ENCODE measurements at regions not wholly inside any gene's neighbourhood (a gene's known extent, or its start where the extent isn't known, plus 50 kb on each side); places are given as distances from the start of the nearest gene placed in this dataset.

- H3K4me3 Mint-ChIP-seq (ENCODE audit: unreplicated experiment): no peak overlapping the region
- H3K27ac ChIP-seq (ENCODE audit: low read depth, low read length): no peak overlapping the region
- no peak overlapping the region for H3K4me2 ChIP-seq (ENCODE audit: low read length)
These were observed 472.2 kb downstream of the LIG4 start for GRCh38 chr13:107743100-107743499.

GRCh38 chr13:107742544-107742943 lies 472.8 kb downstream of the LIG4 start:
- DNase-seq (ENCODE audit: low read depth): no peak
- FAIRE-seq: no peak
- no peak overlapping the region for H3K27ac ChIP-seq (ENCODE audit: low read depth, low read length)
- Mint-ChIP-seq H3K36me3 (ENCODE audit: low read depth, unreplicated experiment) (no peaks in the 10 kb centered on the region), H3K4me3 (ENCODE audit: unreplicated experiment) (no peak overlapping the region), H3K27me3 (ENCODE audit: low read depth, unreplicated experiment) (no peaks in the 10 kb centered on the region), H3K27ac (ENCODE audit: unreplicated experiment) (peak overlapping the region; percentile 26), H3K4me1 (ENCODE audit: low read depth, unreplicated experiment) (peaks cover 14% of the 10 kb centered on the region), H3K9me3 (ENCODE audit: unreplicated experiment) (no peaks in the 10 kb centered on the region)
- H2AFZ ChIP-seq (ENCODE audit: low read depth, low read length): no peak overlapping the region
- H3K27me3 ChIP-seq (ENCODE audit: insufficient read depth, low read length): no peaks in the 10 kb centered on the region
- H3K9me3 ChIP-seq (ENCODE audit: insufficient read depth, low read depth, low read length): no peaks in the 10 kb centered on the region
- no peaks in the 10 kb centered on the region for H3K79me2 ChIP-seq (ENCODE audit: insufficient read depth, low read length)
- H3K4me2 ChIP-seq (ENCODE audit: low read length): no peak overlapping the region
- H3K36me3 ChIP-seq (ENCODE audit: insufficient read depth, low read length): no peaks in the 10 kb centered on the region
- TF ChIP-seq EZH2 (IDR thresholded peaks at IDR 0.05; ENCODE audit: insufficient read depth, low read length) (no peak), CTCF (IDR thresholded peaks at IDR 0.05; ENCODE audit: insufficient read depth, low read depth, low read length) (no peak)
- H3K4me3 ChIP-seq (ENCODE audit: insufficient read depth, low read depth, low read length): no peak overlapping the region
- no peaks in the 10 kb centered on the region for H3K4me1 ChIP-seq (ENCODE audit: insufficient read depth, low read length)
- no peaks in the 10 kb centered on the region for H4K20me1 ChIP-seq (ENCODE audit: insufficient read depth, low read length)
- H3K9ac ChIP-seq (ENCODE audit: low read length): no peak overlapping the region

More at GRCh38 chr13:107743100-107743499, 472.2 kb downstream of the LIG4 start:
- H3K4me1 Mint-ChIP-seq (ENCODE audit: low read depth, unreplicated experiment): peaks cover 14% of the 10 kb centered on the region
- Histone ChIP-seq H3K9ac (ENCODE audit: low read length) (no peak overlapping the region), H3K4me3 (ENCODE audit: insufficient read depth, low read depth, low read length) (no peak overlapping the region), H3K36me3 (ENCODE audit: insufficient read depth, low read length) (no peaks in the 10 kb centered on the region), H3K27me3 (ENCODE audit: insufficient read depth, low read length) (no peaks in the 10 kb centered on the region), H3K4me1 (ENCODE audit: insufficient read depth, low read length) (no peaks in the 10 kb centered on the region), H2AFZ (ENCODE audit: low read depth, low read length) (no peak overlapping the region), H3K9me3 (ENCODE audit: insufficient read depth, low read depth, low read length) (no peaks in the 10 kb centered on the region), H4K20me1 (ENCODE audit: insufficient read depth, low read length) (no peaks in the 10 kb centered on the region), H3K79me2 (ENCODE audit: insufficient read depth, low read length) (no peaks in the 10 kb centered on the region)
- H3K27ac Mint-ChIP-seq (ENCODE audit: unreplicated experiment): no peak overlapping the region
- no peaks in the 10 kb centered on the region for H3K27me3 Mint-ChIP-seq (ENCODE audit: low read depth, unreplicated experiment)
- no peak for FAIRE-seq
- no peaks in the 10 kb centered on the region for H3K36me3 Mint-ChIP-seq (ENCODE audit: low read depth, unreplicated experiment)
- DNase-seq (ENCODE audit: low read depth): no peak
- no peaks in the 10 kb centered on the region for H3K9me3 Mint-ChIP-seq (ENCODE audit: unreplicated experiment)
- TF ChIP-seq CTCF (IDR thresholded peaks at IDR 0.05; ENCODE audit: insufficient read depth, low read depth, low read length): no peak
- no peak for TF ChIP-seq EZH2 (IDR thresholded peaks at IDR 0.05; ENCODE audit: insufficient read depth, low read length)

GRCh38 chr13:107738004-107738403 lies 477.3 kb downstream of the LIG4 start:
- Mint-ChIP-seq H3K4me1 (ENCODE audit: low read depth, unreplicated experiment) (peaks cover 5% of the 10 kb centered on the region), H3K27ac (ENCODE audit: unreplicated experiment) (no peak overlapping the region), H3K36me3 (ENCODE audit: low read depth, unreplicated experiment) (no peaks in the 10 kb centered on the region), H3K4me3 (ENCODE audit: unreplicated experiment) (no peak overlapping the region), H3K27me3 (ENCODE audit: low read depth, unreplicated experiment) (no peaks in the 10 kb centered on the region), H3K9me3 (ENCODE audit: unreplicated experiment) (no peaks in the 10 kb centered on the region)
- H3K79me2 ChIP-seq (ENCODE audit: insufficient read depth, low read length): no peaks in the 10 kb centered on the region
- FAIRE-seq (no peak), DNase-seq (ENCODE audit: low read depth) (no peak)
- H3K27ac ChIP-seq (ENCODE audit: low read depth, low read length): no peak overlapping the region
- no peaks in the 10 kb centered on the region for H3K4me1 ChIP-seq (ENCODE audit: insufficient read depth, low read length)
- no peaks in the 10 kb centered on the region for H3K36me3 ChIP-seq (ENCODE audit: insufficient read depth, low read length)
- no peak overlapping the region for H3K4me3 ChIP-seq (ENCODE audit: insufficient read depth, low read depth, low read length)
- H3K9me3 ChIP-seq (ENCODE audit: insufficient read depth, low read depth, low read length): no peaks in the 10 kb centered on the region
- H3K27me3 ChIP-seq (ENCODE audit: insufficient read depth, low read length): no peaks in the 10 kb centered on the region
- no peak overlapping the region for H2AFZ ChIP-seq (ENCODE audit: low read depth, low read length)
- H4K20me1 ChIP-seq (ENCODE audit: insufficient read depth, low read length): no peaks in the 10 kb centered on the region
- H3K9ac ChIP-seq (ENCODE audit: low read length): no peak overlapping the region
- TF ChIP-seq CTCF (IDR thresholded peaks at IDR 0.05; ENCODE audit: insufficient read depth, low read depth, low read length) (no peak), EZH2 (IDR thresholded peaks at IDR 0.05; ENCODE audit: insufficient read depth, low read length) (no peak)
- no peak overlapping the region for H3K4me2 ChIP-seq (ENCODE audit: low read length)

Measured in astrocyte (in vitro differentiated cells and primary cell).